ENCODE measurements at regions not wholly inside any gene's neighbourhood (a gene's known extent, or its start where the extent isn't known, plus 50 kb on each side); places are given as distances from the start of the nearest gene placed in this dataset.
A peak's percentile ranks its signal among the peaks of the same experiment; 100 is the strongest.

DNA sequence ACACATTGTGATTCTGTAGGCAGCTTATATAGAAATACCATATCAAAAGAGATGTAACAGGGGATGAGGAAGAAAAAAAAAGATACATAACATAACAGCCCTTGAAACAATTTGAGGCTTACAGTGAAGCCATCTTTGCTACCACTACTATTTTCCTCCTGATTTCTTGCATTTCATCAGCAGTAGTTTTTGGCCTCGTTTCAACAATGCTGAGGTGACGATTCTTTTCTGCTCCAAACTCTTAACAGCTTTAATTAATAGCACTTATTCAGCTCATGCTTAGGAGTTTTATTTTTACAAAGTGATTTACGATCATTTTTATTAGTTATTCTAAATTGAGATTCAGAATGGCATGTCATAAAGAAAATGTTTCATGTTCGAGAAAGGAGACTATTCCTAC, 163.2 kb downstream of the DCK start:
- DNase-seq (ENCODE audit: low read depth in 2 of 2), result no peak

DNA sequence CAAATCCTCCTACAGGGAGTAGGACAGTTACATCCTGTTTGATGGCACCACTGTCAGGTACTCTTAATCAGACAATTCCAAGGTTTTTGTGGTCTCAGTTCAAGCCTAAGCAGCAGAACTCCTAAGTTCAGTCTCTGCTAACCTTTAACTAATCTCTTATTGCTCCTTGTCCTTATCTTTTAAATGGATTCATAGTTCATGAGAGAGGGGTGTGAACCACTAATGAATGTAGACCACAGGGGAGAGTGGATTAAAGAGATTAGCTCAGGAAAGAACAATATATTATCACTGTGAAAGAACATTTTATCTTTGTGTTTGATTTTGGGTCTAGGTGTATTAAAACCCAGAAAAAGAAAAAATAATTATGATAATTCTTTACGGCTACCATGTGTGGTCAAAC, 168.9 kb downstream of the DCK start:
- no peak for DNase-seq (ENCODE audit: low read depth in 2 of 2)

DNA sequence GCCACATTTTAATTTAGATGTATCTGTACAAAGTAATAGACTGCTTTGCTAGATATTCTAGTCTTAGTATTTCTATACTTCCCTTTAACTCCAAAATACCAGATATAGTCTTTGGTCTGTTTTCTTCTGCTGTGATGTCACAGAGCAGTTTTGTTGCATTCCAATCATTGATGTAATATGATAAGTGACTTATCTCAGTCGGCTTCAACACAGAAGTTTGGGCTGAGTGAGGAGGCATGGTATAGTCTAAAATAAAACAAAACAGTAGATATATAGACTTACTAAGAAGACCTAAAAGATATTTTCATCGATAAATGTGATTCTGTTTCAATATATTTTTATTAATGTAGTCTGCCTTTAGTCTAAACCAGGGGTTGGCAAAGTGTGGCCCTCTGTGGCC, 169.9 kb downstream of the DCK start:
- no peak for DNase-seq (ENCODE audit: low read depth in 2 of 2)

DNA sequence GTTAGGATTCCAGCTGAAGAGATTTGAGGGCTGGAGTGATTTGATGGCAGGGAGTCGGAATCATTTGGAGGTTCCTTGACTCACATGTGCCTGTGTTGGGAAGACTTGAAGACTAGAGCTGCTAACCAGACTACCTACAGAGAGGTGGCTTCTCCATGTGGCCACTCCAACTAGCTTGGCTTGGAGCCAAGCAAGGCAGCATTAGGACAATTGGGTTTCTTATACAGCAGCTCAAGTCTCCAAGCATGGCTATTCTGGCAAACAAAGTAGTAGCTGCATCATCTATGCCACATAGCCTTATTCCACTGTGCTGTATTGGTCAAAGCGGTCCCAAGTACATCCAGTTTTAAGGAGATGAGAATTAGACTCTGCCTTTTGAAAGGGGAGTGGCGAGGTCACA, 171.7 kb upstream of the SLC4A4 start:
- no peak for DNase-seq (ENCODE audit: low read depth in 2 of 2)

GRCh38 chr4:71171592-71171991, 167.2 kb upstream of the SLC4A4 start:
- no peak for DNase-seq (ENCODE audit: low read depth in 2 of 2)

GRCh38 chr4:71181332-71181731, 157.5 kb upstream of the SLC4A4 start:
- no peak for DNase-seq (ENCODE audit: low read depth in 2 of 2)

DNA sequence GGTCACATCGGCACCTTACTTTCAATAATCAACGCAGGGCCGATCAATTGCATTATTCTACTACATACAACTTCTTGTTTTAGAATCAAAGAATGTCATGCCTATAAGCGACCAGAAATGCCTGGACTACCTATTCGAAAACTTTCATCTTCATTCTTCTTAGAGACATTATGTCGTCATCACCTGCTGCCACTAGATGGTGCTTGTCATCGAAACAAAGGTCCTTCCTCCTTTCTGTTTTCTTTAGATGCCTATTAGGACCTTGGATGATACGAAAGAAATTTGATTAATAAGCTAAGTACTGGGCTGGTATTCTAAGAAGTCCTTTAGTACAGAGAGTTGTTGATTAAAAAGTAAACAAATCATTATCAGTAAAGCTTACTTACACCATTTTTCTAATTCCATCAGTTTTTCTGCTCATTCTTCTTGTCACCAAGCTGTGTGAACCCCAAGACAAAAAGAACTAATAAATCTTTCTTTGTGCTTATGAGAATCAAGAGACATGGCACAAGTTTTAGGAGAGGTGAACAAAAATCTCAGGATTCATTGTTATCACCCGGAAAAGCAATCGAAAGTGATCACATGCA, 154.5 kb upstream of the SLC4A4 start:
- peak in 1 of 2 donors; percentile 53 for DNase-seq (ENCODE audit: low read depth in 2 of 2)

GRCh38 chr4:71185037-71185436, 153.8 kb upstream of the SLC4A4 start:
- DNase-seq (ENCODE audit: low read depth in 2 of 2), result no peak

- DNase-seq (ENCODE audit: low read depth in 2 of 2), result no peak
Measured at GRCh38 chr4:71186257-71186565, 152.6 kb upstream of the SLC4A4 start.

DNA sequence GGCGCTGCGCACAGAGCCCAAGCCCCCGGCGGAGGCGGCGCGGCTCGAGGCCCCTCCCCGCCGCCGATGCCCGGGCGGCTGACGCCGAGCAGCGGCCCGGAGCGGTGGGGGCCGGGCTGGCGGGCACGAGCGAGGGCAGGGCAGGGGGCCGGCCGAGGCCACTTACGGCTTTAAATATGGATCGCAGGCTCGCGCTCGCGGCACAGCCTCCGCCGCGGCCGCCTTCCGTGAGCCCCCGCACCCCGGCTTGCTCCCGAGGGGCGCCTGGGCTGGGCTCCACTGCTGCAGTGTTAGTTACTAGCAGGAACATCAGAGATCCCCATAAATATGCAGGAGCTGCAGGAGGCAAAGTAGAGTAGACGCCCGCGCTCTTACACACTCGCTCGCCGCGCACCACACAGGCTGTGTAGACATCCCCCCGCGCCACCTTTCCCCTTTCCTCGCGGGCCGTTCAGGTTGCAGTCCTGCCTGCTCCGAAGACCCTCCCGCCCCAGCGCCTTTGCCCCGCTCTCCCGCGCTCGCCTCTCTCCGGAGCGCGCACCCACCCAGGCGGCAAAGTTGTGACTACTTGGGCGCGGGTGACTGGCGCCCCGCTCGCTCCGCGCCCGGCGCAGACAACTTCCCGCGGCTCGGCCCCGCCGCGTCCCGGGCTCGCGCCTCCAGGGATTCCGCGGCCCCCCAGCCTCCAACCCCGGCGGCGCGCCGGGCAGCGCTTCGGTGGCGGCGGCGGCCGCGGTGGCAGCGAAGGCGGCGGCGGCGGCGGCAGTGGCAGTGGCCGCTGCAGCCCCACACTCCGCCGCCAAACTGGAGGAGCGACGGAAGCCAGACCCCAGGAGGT, 152.0 kb upstream of the SLC4A4 start:
- peak in 1 of 2 donors; percentile 13 for DNase-seq (ENCODE audit: low read depth in 2 of 2)

GRCh38 chr4:71187404-71188155, 151.2 kb upstream of the SLC4A4 start:
- DNase-seq (ENCODE audit: low read depth in 2 of 2), result peak in 1 of 2 donors; percentile 5

- DNase-seq (ENCODE audit: low read depth in 2 of 2), result no peak
Measured at GRCh38 chr4:71188156-71188640, 150.6 kb upstream of the SLC4A4 start.

GRCh38 chr4:71188951-71189350, 149.9 kb upstream of the SLC4A4 start:
- DNase-seq (ENCODE audit: low read depth in 2 of 2), result no peak

DNA sequence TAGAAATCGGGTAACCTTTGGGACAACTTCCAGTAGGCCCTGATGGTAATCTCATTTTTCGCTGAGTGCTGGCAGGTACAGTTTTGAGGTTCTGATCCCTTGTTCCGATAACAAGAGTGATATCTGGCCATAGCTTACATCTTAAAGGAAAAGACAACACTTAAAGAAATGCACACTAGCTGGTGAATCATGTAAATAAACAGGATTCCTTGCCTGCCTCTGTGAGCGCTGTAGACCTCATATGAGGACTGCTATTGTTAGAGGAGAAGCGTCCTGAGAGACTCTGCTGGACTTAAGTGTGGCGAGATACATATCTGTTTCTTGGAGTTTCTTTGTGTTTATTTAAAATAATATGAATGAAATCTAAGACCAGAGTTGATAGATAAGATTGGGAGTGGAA, 149.3 kb upstream of the SLC4A4 start:
- no peak for DNase-seq (ENCODE audit: low read depth in 2 of 2)

DNA sequence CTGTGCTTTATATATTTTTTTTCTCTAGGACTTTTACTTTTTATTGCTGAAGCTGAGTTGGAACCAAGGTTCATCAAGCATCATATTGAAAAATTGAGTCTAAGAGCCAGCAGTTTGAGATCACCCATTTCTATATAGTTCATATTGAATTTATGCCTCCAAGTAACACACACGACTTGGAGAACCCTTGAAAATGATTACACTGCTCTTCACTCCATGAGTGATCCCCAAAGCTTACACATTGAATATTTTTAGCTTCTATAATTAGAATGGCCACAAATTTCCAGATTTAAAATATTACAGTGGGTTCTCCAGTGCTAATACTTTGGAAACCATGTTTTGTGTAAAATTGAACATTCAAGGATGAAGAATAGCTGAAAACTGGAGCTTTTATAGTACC, 144.4 kb upstream of the SLC4A4 start:
- no peak for DNase-seq (ENCODE audit: low read depth in 2 of 2)

GRCh38 chr4:71195924-71196323, 142.9 kb upstream of the SLC4A4 start:
- no peak for DNase-seq (ENCODE audit: low read depth in 2 of 2)

- DNase-seq (ENCODE audit: low read depth in 2 of 2), result no peak
Measured at GRCh38 chr4:71198958-71199357, 139.9 kb upstream of the SLC4A4 start.

- no peak for DNase-seq (ENCODE audit: low read depth in 2 of 2)
Measured at GRCh38 chr4:71201057-71201456, 137.8 kb upstream of the SLC4A4 start.

DNA sequence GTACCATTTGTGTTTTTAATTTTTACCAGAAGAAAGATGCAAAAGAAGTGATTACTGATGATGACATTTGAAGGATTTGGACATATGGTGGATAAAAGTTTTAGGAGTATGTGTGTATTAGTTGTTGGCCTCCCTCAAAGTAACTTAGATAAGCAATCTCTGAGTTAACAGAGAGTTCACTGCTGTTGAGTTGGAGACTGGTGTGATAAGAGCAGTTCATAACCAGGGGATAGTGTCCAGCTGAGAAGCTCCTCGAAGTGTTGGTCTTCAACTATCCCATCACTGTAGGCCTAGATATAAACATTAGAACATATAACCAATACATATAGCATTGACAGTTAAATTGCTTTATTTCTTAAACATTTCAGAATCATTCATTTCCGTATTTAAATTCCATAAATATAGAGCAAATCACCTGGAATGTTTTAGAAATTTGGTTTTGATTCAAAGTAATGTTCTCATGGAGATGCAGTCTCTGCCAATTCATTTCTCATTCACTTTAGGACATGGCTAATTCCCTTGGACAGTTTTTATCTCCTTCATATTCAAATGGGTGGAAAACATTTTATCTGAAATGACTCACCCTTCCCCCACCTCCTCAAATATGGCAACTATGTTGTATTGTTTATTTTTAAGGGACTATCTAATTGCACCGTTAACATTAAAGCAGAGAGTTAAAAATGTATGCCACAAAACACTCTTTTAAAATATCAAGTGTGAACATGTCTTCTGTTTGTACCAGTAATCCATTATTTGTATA, 136.8 kb upstream of the SLC4A4 start:
- DNase-seq (ENCODE audit: low read depth in 2 of 2), result no peak

DNA sequence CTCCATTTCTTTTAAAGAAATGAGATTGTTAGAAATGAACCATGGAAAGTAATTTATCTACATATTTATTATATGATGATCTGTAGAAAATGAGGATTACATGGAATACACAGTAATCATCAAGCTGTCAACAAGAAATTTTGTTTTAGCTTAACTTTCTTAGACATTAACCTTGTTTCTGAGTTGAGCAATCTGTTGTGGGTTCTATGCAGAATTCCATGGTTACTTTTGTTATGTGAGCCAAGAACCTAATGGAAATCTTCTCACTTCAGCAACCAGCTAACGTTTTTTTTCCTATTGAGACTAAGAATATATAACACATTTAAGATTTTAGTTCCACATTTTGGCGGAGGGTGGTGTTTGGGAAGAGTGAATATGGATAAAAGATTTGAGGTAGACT, 136.1 kb upstream of the SLC4A4 start:
- no peak for DNase-seq (ENCODE audit: low read depth in 2 of 2)

- no peak for DNase-seq (ENCODE audit: low read depth in 2 of 2)
Measured at GRCh38 chr4:71204056-71204455, 134.8 kb upstream of the SLC4A4 start.

DNA sequence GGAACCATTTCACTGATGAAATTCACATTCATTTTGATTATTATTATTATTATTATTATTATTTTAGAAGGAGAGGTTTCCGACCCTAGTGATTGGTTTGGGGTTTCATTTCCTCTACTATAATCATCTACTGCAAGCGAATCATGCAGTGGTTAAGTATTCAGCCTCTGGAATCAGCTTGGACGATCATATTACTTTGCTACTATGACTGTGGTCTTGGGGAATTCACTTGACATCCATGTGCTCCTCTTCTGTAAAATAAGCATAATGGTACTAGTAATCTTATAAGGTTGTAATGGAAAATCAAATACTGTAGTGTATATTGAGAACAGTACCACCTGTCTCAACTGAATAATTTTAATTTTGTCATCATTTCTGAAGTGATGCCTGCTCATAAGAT, 132.1 kb upstream of the SLC4A4 start:
- no peak for DNase-seq (ENCODE audit: low read depth in 2 of 2)

Data from dermis microvascular lymphatic vessel endothelial cell (primary cell).